ENCODE measurements at regions not wholly inside any gene's neighbourhood (a gene's known extent, or its start where the extent isn't known, plus 50 kb on each side); places are given as distances from the start of the nearest gene placed in this dataset.
"Not testable (repeated sequence)": the region's sequence is repeated elsewhere in the genome, so short reads cannot be mapped to it uniquely, and the experiment has no call there.

DNA sequence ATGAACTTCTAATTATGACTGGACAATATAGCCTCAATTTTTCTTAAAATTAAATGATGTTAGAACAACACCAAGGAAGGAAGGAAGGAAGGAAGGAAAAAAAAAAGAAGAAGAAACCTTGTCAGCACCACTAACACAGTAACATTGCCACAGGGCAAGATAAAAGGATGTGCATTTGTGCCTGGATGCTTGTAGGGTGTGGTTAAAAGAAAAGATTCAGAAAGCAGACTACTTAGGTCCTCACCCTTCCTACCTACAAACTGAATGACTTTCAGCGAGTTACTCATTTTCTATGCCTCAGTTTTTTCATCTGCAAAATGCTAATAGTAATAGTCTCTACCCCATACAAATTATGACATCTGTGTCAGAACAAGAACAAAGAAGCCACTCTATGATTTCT lies 778.3 kb downstream of the MCTP2 start:
- DNase-seq (ENCODE audit: low read depth), result no peak

DNA sequence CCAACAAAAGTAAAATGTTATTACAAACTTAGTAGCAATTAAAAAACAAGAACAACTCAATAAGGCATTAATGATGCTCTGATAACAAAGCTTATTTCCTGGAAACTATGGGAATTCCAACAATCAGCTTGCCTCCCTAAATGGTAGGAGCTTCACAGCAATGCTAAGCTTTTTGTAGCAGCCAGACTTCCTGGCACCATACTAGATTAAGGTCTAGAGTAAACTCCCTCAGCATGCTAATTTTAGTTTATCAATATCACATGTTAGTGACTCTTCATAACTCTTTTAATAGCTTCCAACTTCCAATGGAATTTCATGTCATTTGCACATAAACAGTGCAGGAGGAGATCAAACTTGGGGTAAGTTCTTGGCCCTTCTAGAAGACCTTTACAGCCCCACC lies 782.0 kb downstream of the MCTP2 start:
- DNase-seq (ENCODE audit: low read depth), result no peak

DNA sequence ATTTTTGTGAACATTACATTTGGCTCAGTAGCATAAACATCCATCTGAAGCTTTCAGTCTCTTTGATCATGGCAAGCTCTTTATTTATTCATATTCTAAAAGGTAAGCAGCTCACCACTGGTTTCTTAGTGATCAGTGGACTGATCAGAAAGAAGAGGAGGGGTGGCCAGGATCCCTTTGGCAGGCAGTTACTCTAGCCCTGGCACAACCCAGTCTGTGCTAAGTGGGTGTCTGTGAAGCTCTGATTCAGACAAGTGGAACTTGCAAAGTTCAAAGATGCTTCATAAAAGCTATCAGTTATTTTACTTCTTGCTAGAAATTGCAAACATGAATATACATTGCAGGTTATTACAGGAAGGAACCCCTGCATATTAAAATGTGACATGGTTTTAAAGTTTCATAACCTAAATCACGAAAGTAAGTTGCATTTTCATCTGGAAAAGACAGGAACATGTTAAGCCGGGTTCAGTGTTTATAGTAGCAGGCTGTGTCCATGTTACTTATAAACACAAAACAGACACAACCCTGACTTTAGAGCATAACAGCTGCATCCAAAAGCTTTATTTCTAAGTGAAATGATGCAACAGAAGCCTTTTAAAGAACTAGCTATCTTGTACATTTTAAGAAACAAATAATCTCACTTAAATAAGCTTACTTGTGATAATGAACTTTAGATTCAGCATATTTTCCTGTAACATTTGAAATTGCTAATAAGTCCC lies 785.3 kb downstream of the MCTP2 start:
- no peak for DNase-seq (ENCODE audit: low read depth)

DNA sequence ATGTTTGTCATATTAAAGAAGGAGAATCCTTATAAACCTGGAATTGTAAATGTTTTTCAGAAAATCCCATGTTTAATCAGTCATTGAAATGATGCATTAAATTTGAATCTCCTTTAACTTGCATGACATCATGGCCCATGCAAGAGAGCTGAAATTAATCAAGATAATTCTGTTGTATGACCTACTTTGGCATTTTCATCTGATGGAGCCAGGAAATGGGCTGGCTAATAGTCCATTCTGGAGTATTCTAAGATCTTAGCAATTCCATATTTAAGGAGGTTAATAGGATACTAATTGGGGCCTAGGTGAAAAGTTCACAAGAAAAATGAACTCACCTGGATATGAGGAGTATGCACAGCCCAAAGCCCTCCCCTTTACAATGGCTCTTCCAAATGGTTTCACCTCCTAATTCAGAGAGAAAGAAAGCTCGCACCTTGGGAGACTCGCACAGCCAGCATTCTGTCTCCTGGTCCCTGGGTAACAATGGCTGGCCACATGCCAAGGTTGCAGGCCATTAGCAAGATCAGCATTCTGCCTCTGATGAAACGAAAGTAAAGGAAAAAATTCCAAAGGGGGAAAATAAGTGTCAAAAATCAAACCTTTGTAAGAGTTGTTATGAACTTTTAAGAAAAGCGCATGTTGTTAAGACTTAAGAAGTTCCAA lies 786.4 kb downstream of the MCTP2 start:
- no peak for DNase-seq (ENCODE audit: low read depth)

DNA sequence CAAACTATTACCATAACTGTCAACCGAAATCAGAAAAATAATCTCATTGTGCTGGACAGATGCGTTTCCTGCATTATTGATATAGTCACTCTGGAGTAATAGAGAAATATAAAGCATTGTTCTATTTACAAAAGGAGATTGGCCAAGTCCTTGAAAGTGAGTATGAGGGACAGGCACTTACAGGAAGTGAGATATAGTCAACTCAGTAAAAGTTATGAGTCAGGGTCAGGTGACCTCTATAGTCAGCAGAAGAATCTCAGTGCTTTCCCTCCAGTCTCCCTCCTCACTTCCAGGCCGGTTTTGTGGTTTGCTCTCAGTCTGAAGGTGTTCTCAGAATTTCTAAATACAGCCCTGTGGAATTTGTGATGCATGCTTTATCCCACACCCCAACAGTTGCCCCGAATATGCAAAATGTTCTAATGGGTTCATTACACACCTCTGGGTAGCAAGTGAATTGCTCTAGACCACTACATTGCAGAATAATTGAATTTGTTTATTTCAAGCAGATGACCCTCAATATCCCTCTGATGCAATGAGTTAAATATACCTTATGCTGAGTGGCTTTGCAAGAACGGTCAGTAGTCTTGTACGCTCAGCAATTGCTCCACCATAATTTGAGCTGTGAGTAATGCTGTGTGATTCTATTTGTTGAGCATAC lies 787.7 kb downstream of the MCTP2 start:
- no peak for DNase-seq (ENCODE audit: low read depth)

DNA sequence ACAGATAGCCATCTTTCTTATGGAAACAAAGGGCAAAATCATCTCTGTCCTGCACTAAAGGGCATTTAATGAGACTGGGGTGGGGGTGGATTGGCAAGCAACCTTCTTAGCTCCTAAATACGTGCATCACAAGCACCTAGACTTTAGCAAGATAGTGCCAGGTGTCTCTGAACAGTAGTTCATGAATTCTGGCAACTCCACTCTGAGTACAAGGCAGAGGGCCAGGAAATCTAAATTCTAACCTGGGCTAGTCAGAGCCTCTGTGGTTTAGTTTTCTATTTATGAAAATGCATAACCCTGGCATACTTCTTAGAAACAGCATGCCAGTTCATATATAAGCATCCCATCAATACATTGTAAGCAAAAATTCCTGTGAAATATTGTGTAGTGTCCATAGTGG lies 788.5 kb downstream of the MCTP2 start:
- no peak for DNase-seq (ENCODE audit: low read depth)

DNA sequence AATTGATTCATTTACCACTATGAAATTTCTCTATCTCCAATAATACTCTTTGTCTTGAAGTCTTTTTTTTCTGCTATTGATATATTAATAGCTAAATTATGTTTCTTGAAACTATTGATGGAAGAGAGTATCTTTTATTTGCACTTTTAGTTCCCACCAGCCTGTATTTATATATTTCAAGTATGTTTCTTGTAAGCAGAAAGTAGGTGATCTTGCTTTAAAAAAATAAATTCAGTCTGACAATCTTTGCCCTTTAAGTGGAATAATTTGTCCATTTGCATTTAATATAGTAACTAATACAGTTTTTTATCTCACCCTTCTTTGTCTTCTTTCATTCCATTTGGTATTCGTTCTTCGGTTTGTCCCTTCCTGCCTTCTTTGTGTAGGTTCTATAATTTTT lies 790.5 kb downstream of the MCTP2 start:
- no peak for DNase-seq (ENCODE audit: low read depth)

DNA sequence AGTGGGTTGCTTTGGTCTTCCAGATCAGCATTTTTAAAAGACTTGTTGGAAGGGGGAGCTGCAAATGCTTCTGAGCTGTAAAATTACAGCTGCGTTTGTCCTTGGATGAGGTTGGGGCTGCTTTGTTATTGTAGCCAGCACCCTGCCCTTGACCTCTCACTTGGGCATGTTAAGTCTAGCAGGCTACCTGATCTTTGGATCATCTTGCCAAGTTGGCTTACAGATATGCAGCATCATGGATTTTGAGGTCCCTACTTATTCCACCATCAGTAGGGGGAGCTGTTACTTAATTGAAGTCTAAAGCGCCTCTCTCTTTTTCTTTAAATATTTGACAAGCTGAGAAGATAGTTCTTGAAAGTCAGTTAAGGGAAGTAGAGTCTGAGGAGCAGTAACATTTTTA lies 793.0 kb downstream of the MCTP2 start:
- no peak for DNase-seq (ENCODE audit: low read depth)

DNA sequence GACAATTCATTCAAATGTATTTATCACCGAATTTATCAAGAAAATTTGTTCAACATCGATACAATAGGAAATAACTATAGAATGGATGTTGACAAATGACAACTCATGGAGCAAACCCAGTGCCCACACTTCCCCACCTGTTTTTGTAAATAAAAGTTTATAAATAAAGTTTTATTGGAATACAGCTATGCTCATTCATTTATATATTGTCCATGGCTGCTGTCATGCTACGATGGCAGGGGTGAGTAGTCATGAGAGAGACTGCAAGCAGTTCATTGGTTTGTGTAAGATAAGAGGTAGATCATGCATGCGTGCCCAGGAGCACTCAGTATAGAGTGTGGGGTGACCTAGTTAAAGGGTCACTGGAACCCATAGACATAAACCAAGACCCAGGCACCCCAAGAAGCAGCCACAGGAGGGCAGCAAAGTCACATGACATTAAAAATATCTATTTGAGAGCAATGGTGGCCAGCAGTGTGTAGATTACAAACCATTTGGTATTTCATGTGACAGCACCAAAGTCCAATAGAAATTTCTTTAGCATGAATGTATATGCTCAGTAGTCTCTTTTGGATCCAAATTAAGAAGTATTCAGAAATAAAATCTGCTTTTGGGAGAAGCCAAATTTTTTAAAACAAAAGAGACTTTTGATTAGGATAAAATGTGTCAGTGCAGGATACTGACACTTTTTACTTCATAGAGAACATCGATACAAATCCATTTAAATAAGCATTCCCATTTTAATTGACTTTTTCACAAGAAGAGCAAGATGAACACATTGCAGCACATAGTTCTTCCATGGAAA lies 794.8 kb downstream of the MCTP2 start:
- no peak for DNase-seq (ENCODE audit: low read depth)

DNA sequence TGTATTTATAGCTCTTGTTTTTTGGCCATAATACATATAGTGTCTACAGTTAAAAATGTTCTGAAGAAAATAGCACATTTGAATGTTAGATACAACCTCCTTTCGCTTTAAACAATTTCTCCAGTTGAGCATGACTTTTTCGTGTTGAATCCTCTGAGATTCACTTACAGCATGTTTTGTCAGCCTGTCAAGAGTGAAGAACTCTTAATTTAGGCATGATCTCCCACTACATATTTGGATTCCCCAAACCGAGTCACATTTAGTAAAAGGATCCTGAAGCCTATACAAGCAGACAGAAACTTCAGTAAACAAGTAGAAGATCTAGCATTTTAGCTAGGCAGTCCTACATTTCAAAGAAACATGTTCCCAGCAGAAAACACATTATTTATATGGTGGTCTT lies 796.6 kb downstream of the MCTP2 start:
- no peak for DNase-seq (ENCODE audit: low read depth)

DNA sequence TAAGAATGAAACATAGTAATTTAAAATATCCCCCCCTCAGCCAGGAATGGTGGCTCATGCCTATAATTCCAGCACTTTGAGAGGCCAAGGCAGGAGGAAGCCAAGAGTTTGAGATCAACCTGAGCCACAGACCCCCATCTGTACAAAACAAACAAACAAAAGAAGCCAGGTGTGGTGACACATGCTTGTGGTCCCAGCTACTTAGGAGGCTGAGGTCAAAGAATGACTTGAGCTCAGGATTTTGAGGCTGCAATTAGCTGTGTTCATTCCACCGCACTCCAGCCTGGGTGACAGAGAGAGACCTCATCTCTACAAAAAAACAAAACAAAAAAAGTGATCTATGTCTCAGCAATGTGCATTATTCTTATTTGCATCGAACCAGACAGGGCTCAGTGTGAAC lies 800.8 kb downstream of the MCTP2 start:
- DNase-seq (ENCODE audit: low read depth), result no peak

DNA sequence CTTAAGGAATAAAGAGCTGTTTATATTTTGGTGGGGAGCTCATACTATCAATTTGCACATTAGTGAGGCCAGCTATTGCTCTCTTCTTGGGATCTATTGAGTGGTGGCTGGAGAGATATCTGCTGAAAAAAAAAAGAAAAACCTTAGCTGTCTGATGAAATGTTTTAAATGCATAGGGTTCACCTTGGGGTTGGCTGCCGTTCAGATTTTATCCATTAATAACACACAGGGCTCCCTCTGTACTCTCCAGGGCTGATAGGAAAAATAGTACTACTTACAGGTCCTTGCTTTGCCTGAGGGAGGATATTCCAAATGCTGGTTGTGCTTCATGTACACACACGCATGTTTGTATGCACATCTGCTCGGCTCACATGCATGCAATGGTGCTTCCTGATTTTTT lies 803.7 kb downstream of the MCTP2 start:
- no peak for DNase-seq (ENCODE audit: low read depth)

DNA sequence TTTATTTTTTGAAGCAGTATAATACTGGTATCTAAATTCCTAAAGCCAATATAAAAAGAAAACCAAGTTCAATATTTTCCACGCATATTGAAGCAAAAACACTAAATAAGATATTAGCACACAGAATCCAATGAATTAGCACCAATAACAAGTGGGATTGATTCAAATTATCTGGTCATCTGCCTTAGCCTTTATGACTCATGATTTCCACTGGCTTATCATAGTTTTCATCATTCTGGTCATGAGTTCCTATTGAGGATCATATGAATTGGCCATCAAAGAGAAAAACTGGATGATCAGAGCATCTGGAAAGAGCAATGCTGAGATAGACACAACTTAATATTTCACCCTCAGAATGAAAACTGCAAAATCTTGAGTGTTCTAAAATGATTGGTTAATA lies 809.9 kb downstream of the MCTP2 start:
- DNase-seq (ENCODE audit: low read depth), result no peak

DNA sequence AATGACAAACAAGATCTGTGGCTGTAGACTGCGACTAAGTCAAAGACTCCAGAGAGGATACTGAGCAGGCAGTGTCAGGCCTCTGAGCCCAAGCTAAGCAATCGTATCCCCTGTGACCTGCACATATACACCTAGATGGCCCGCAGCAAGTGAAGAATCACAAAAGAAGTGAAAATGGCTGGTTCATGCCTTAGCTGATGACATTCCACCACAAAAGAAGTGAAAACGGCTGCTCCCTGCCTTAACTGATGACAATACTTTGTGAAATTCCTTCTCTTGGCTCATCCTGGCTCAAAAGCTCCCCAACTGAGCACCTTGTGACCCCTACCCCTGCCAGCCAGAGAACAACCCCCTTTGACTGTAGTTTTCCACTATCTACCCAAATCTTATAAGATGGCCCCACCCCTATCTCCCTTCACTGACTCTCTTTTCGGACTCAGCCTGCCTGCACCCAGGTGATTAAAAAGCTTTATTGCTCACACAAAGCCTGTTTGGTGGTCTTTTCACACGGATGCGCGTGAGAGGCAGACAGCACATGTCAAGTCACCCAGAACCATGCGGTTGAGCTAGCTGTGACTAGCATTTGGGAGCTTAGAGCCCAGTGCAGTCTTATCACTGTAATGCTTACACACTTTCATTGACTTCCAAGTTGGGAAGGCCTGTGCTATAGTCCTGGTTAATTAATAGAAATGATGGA lies 812.0 kb downstream of the MCTP2 start:
- DNase-seq (ENCODE audit: low read depth), result not testable (repeated sequence)

DNA sequence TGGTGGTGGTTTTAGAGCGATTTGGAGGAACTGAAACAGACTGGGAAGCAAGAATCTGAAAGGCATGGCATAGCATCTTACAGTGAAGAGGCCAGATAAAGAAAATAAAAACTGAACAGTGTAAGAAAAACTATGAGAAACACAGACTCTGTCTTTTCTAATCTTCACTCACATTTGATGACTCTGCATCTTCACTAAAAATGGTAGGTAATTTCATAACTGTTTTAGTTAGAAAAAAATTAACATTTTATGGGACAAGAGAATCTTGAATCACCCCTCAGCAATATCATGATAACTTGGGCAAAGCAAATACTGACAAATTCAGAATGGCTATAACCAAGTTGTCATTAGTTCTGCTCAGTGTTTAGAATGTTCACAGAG lies 812.6 kb downstream of the MCTP2 start:
- DNase-seq (ENCODE audit: low read depth), result no peak

DNA sequence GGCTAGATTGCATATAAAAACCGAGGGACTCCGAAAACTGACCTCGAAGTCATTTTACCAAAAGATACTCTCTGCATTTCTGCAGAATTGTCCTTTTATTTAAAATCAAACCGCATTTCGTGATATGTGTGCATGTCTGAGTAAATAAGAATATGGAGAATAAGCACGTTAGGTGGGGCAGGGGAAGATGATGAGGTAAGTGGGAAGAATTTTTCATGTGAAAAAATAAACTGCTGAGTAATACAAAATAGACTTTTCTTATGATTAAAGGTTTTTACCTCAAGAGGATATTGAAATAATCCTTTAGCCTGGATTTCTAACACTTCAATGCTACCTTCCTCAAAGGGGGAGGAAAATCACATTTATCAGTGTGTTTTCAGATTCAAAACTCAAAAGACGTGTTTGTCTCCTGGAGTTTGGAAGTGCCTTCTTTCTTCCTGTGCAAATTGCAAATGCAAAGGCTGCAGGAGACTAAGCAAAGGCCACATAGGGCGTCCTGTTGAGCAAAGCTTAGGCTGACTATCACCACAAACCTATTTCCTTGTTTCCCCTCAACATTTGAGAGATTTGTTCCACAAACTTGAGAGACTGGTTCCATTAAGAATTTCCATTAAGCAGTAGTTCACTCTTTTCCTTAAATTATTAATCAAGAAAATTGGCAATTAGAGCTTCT lies 813.5 kb downstream of the MCTP2 start:
- no peak for DNase-seq (ENCODE audit: low read depth)

DNA sequence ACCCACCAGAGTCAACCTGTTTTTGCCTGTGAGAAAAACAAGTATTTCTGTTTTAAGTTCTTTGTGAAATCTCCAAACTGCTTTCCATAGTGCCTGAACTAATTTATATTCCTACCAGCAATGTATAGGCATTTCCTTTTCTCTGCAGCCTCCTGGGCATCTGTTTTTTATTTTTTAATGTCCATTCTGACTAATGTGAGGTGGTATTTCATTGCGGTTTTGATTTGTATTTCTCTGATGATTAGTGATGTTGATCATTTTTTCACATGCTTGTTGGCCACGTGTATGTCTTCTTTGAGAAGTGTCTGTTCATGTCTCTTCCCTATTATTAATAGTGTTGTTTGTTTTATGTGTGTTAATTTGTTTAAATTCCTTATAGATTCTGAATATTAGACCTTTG lies 820.5 kb downstream of the MCTP2 start:
- DNase-seq (ENCODE audit: low read depth), result no peak

DNA sequence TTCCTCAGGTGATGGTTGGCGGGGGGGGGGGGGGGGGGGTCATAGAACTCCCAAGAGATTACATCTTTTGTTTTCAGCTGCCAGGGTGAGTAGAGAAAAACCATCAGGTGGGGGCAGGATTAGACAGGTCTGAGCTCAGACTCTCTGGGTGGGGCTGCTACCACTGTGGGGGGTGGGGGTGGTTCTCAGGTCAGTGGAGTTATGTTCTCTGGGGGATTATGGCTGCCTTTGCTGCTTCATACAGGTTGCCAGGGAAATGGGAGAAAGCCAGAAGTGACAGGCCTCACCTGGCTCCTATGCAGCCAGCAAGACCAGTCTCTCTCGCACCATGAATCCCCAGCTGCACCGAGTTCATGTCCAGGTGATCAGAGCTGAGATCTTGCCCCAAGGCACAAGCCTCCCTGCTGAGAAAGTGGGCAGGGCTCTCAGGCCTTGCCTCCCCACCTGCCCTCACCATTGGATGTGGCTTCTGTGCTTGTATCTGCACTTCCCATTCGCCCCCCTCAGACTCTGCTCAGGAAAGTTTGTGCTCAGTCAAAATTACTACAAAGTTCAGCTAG lies 828.1 kb downstream of the MCTP2 start:
- DNase-seq (ENCODE audit: low read depth), result no peak

DNA sequence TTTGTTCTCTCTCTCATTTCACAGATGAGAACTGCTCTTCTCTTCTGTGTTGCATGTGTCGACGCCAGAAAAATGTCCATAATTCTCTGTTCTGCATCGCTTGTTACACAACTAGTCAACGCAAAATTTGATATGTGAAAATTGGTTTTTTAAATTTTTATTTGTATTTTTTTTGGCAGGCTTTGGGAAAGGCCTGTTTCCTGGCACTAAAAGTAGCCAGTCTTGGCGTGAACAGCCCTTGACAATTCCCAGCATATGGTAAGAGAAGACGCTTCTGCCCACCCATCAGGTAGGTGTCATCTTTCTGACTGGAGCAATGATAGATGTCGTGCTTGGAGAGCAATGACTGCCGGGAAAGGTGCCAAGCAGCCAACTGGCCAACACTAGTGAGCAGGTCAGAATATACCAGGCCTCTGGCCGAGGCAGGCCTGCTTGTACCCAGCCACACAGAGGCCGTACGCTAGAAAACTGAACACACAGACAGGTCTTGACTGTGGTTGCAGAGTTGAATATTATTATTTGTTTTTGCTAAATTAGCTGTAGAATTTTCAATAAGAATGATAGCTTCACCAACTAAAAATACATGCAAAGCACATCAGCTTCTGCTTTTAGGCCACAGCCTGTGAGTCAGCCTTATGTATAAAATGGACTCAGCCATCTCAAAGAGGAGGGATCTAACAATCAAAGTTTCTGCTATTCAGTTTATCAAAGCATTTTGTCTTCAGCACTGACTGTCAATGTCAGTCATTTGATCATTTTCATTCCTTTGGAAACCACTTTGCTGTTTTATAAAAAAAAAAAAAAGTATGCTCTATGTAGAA lies 837.5 kb downstream of the MCTP2 start:
- DNase-seq (ENCODE audit: low read depth), result no peak
